Uterus (tissue), 2 donors: ENCODE measurements at regions not wholly inside any gene's neighbourhood (a gene's known extent, or its start where the extent isn't known, plus 50 kb on each side); places are given as distances from the start of the nearest gene placed in this dataset.

Experiments used
- POLR2A ChIP-seq, 2 donors: fragments of 450-650 bp; IDR thresholded peaks; one replicate each; pipeline ENCODE4 v1.6.1; 2016; ENCODE audit warnings: antibody characterized with exemption in 2 of 2, mild to moderate bottlenecking in 1 of 2, moderate library complexity in 1 of 2
- TF ChIP-seq, protein P1 (sequence below), 4 experiments: fragments of 200-600 bp in 2 of 4; fragments of 450-650 bp in 2 of 4; sonication (generic) in 2 of 4; IDR thresholded peaks; one replicate each; pipeline ENCODE4 v1.5.1; 2016 to 2019; ENCODE audit warnings: antibody characterized with exemption in 4 of 4, mild to moderate bottlenecking in 2 of 4, moderate library complexity in 1 of 4

- TF ChIP-seq POLR2A (IDR thresholded peaks at IDR 0.05): no peak
- TF ChIP-seq, protein P1, sequence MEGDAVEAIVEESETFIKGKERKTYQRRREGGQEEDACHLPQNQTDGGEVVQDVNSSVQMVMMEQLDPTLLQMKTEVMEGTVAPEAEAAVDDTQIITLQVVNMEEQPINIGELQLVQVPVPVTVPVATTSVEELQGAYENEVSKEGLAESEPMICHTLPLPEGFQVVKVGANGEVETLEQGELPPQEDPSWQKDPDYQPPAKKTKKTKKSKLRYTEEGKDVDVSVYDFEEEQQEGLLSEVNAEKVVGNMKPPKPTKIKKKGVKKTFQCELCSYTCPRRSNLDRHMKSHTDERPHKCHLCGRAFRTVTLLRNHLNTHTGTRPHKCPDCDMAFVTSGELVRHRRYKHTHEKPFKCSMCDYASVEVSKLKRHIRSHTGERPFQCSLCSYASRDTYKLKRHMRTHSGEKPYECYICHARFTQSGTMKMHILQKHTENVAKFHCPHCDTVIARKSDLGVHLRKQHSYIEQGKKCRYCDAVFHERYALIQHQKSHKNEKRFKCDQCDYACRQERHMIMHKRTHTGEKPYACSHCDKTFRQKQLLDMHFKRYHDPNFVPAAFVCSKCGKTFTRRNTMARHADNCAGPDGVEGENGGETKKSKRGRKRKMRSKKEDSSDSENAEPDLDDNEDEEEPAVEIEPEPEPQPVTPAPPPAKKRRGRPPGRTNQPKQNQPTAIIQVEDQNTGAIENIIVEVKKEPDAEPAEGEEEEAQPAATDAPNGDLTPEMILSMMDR (IDR thresholded peaks at IDR 0.05): no peak
Measured at GRCh38 chr3:177731644-177732268, 534.5 kb upstream of the TBL1XR1 start.
